Left ventricle myocardium inferior (tissue), 1 donor: ENCODE measurements at regions not wholly inside any gene's neighbourhood (a gene's known extent, or its start where the extent isn't known, plus 50 kb on each side); places are given as distances from the start of the nearest gene placed in this dataset.

Experiments used
- DNase-seq: peaks from one replicate; pipeline ENCODE4 v3.0.0-alpha.2; 2020
- H3K27ac ChIP-seq: fragments of 200-600 bp; replicated peaks from 2 replicates; pipeline ENCODE4 v1.8.0; 2021
- H3K27me3 ChIP-seq: fragments of 200-600 bp; 2 replicates; pipeline ENCODE4 v1.8.0; 2021; ENCODE audit warnings: low read depth
- H3K36me3 ChIP-seq: fragments of 200-600 bp; 2 replicates; pipeline ENCODE4 v1.8.0; 2021
- H3K4me1 ChIP-seq: fragments of 200-600 bp; 2 replicates; pipeline ENCODE4 v1.8.0; 2021
- H3K4me3 ChIP-seq: fragments of 200-600 bp; 2 replicates; pipeline ENCODE4 v1.8.0; 2021; ENCODE audit warnings: mild to moderate bottlenecking, moderate library complexity
- H3K9me3 ChIP-seq: fragments of 200-600 bp; replicated peaks from 2 replicates; pipeline ENCODE4 v1.8.0; 2021
- intact Hi-C: fragments of 100-400 bp; cut with micrococcal nuclease; formaldehyde crosslinking; loops from one replicate; pipeline ENCODE4 v1.11.0; 2022
- TF ChIP-seq, protein P1 (sequence below): fragments of 200-600 bp; IDR thresholded peaks from 2 replicates; pipeline ENCODE4 v1.8.0; 2021; ENCODE audit warnings: antibody characterized with exemption, mild to moderate bottlenecking, borderline replicate concordance
- donor health status: DM: no; HTN: yes; CAD: no; lungs with severe emphysema.

DNA sequence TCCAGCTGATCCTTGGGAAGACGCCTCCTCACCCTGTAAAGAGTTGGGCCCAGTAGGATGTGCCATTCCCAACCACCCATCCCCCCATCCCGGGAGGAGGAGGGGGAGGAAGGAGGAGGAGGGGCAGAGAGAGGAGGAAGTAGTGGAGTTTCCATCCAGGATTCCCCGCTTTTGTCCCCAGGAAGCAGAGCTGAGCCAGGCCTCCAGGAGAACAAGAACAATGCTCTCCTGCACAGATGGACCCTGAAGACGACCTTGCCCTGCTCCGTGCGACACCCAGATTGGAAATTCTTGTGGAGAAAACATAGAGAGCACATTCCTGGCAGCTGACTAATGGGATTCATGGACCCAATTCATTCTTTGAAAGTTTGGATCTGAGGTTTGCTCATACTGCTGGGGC is 132.3 kb upstream of the CRY1 start:
- intact Hi-C loops: no loop called here
- H3K27me3 ChIP-seq: peaks cover 76% of the 10 kb centered on the region
- H3K4me3 ChIP-seq: no peak overlapping the region
- DNase-seq: no peak
- H3K27ac ChIP-seq: no peak overlapping the region
- H3K4me1 ChIP-seq: no peaks in the 10 kb centered on the region
- TF ChIP-seq, protein P1, sequence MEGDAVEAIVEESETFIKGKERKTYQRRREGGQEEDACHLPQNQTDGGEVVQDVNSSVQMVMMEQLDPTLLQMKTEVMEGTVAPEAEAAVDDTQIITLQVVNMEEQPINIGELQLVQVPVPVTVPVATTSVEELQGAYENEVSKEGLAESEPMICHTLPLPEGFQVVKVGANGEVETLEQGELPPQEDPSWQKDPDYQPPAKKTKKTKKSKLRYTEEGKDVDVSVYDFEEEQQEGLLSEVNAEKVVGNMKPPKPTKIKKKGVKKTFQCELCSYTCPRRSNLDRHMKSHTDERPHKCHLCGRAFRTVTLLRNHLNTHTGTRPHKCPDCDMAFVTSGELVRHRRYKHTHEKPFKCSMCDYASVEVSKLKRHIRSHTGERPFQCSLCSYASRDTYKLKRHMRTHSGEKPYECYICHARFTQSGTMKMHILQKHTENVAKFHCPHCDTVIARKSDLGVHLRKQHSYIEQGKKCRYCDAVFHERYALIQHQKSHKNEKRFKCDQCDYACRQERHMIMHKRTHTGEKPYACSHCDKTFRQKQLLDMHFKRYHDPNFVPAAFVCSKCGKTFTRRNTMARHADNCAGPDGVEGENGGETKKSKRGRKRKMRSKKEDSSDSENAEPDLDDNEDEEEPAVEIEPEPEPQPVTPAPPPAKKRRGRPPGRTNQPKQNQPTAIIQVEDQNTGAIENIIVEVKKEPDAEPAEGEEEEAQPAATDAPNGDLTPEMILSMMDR: no peak
- H3K9me3 ChIP-seq: no peaks in the 10 kb centered on the region
- H3K36me3 ChIP-seq: no peaks in the 10 kb centered on the region

DNA sequence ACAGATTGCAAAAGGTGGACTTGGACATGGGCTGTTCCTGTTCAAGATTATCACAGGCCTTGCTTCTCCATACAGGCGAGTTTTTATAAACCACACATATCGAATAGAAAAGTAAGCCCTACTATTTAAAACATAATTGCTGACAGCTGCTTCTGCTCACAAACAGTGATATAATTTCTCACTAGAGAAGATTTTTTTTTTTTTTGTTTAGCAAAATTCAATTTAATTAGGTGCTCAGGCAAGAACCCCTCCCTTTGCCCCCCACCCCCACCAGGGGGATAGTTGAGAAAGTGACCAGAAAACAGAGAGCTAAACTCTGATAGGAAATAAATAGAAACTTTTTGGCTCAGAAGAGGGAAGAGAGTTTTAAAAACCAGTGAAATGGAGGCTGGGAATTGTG is 132.8 kb upstream of the CRY1 start:
- Histone ChIP-seq H3K4me3 (no peak overlapping the region), H3K9me3 (no peaks in the 10 kb centered on the region), H3K36me3 (no peaks in the 10 kb centered on the region), H3K27ac (no peak overlapping the region), H3K4me1 (no peaks in the 10 kb centered on the region), H3K27me3 (peaks cover 76% of the 10 kb centered on the region)
- intact Hi-C loops: no loop called here
- no peak for DNase-seq
- TF ChIP-seq, protein P1: no peak

DNA sequence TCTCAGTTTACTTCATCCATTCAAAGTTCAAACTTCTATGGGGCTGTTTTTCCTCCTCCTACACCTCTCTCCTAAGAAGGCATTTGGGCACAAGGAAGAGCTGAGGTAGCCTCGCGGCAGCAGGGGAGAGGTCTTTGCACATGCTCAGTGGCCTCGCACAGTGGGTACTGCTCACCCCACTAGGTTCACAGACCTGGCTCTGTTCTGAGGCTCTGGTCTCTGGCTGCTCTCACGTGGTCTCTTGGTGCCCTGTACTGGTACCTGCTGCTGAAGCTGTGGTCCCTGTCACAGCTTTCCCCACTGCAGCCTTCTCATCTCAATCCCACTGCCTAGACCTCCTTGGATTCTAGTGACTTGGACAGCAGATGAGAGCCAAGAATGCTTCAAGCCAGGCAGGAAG is 134.7 kb upstream of the CRY1 start:
- Histone ChIP-seq H3K4me3 (no peak overlapping the region), H3K27ac (no peak overlapping the region), H3K4me1 (no peaks in the 10 kb centered on the region), H3K27me3 (peaks cover 68% of the 10 kb centered on the region), H3K36me3 (no peaks in the 10 kb centered on the region), H3K9me3 (no peaks in the 10 kb centered on the region)
- no peak for DNase-seq
- intact Hi-C loops: no loop called here
- TF ChIP-seq, protein P1: no peak

DNA sequence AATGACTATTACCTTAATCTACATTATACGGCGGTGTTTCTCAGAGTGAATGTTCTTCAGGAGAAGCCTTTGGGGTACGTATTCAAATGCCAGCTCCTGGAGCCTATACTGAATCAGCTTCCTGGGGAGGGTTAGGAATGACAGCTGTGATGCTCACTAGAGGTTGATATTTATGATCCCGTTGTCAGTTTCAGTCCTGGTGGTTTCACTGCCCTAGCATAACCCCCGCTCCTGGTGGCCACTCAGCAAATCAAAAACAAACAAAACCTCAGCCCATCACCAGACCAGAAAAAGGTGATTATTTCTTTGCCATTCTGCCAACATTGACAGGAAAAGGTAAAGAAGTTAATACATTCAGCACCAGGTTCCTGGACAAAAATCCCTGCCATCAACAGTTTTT is 136.5 kb upstream of the CRY1 start:
- Histone ChIP-seq H3K9me3 (no peaks in the 10 kb centered on the region), H3K4me1 (no peaks in the 10 kb centered on the region), H3K27ac (no peak overlapping the region), H3K36me3 (no peaks in the 10 kb centered on the region), H3K27me3 (peaks cover 65% of the 10 kb centered on the region), H3K4me3 (no peak overlapping the region)
- intact Hi-C loops: no loop called here
- TF ChIP-seq, protein P1: no peak
- DNase-seq: no peak

DNA sequence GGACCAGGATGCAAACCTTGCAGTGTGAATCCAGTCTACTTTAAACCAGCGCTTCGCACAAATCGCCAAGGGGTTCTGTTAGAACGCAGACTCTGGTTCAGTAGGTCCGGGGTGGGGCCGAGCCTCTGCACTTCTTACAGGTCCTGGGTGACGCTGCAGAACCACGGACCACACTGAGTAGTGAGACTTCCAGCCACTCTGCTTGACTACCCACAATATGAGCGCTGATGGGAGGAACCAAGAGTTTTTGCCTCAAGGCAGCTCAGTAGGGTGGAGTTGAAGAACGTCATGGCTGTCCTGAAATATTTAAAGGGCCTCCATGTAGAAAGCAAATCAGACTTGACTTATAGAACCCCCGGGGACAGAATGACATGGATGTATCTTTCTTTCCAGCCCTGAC is 138.0 kb upstream of the CRY1 start:
- DNase-seq: no peak
- no peak overlapping the region for H3K27ac ChIP-seq
- no peak overlapping the region for H3K4me3 ChIP-seq
- H3K27me3 ChIP-seq: peaks cover 65% of the 10 kb centered on the region
- no peaks in the 10 kb centered on the region for H3K9me3 ChIP-seq
- intact Hi-C loops: no loop called here
- H3K36me3 ChIP-seq: no peaks in the 10 kb centered on the region
- TF ChIP-seq, protein P1: no peak
- no peaks in the 10 kb centered on the region for H3K4me1 ChIP-seq

DNA sequence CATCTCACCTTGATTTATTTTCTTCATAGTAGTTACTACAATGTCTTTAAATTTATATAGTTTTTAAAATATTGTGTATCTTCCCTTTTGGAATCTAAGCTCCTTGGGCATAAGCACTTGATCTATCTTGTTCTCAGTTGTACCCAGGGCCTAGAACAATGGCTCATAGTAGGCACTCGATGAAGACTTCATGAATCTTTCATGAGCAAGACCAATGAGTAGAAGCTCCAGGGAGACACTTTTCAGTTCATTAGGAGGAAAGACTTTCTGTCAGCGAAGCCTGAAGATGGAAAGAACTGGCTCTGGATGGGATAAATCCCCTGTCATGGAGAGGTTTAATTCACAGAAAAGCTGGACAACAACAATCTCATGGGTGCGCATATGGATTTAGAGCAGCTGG is 140.2 kb upstream of the CRY1 start:
- Histone ChIP-seq H3K36me3 (no peaks in the 10 kb centered on the region), H3K27me3 (peaks cover 69% of the 10 kb centered on the region), H3K27ac (no peak overlapping the region), H3K4me1 (no peaks in the 10 kb centered on the region), H3K9me3 (no peaks in the 10 kb centered on the region), H3K4me3 (no peak overlapping the region)
- no peak for DNase-seq
- intact Hi-C loops: no loop called here
- TF ChIP-seq, protein P1: no peak
